WTC11 (cell line): ENCODE measurements at regions not wholly inside any gene's neighbourhood (a gene's known extent, or its start where the extent isn't known, plus 50 kb on each side); places are given as distances from the start of the nearest gene placed in this dataset.

ENCODE experiments used
- CTCF ChIP-seq: fragments of 200-600 bp; IDR thresholded peaks from 2 replicates; pipeline ENCODE4 v1.8.0; 2022; ENCODE audit warnings: antibody characterized with exemption
- FOXJ3 ChIP-seq: sonication (generic); formaldehyde crosslinking; IDR thresholded peaks from 2 replicates; pipeline ENCODE4 v1.9.0; 2021; ENCODE audit warnings: missing genetic modification reagents, mild to moderate bottlenecking, borderline replicate concordance
- NFE2L1 ChIP-seq: sonication (generic); formaldehyde crosslinking; IDR thresholded peaks from 2 replicates; pipeline ENCODE4 v1.8.1; 2023; ENCODE audit warnings: missing genetic modification reagents

DNA sequence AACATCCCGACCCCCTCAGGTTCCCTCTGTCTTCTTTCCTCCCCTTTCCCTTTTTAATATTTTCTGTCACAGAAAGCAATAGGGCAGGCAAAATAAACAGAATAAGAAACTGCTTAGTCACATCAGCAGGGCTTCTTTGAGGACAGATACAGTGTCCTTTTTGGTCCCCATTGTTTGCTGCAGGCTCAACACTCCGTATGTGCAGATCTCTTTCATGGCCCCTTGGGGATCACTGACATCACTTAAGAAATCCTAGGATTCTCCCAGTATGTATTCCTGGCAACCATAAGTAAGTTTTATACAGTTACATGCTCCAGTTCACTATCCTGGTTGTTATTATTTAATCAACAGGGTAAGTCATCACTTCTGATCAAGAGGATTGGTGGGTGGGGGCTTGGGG is 448.0 kb downstream of the NKX6-1 start:
- TF ChIP-seq NFE2L1: no peak
- no peak for TF ChIP-seq CTCF
- TF ChIP-seq FOXJ3 (CRISPR knock-in tag): no peak
